MM.1S (cell line): ENCODE measurements at regions not wholly inside any gene's neighbourhood (a gene's known extent, or its start where the extent isn't known, plus 50 kb on each side); places are given as distances from the start of the nearest gene placed in this dataset.

Source experiments
- CTCF ChIP-seq: fragments of 300-600 bp; sonication (generic); IDR thresholded peaks from 2 replicates; pipeline ENCODE4 v1.5.1; 2016; ENCODE audit warnings: antibody characterized with exemption, low read length, mixed read lengths
- EZH2phosphoT487 ChIP-seq: fragments of 300-600 bp; sonication (generic); IDR thresholded peaks from 2 replicates; pipeline ENCODE4 v1.6.1; 2018; ENCODE audit warnings: antibody characterized with exemption, low read length

- no peak for TF ChIP-seq CTCF
- no peak for TF ChIP-seq EZH2phosphoT487
Observed at GRCh38 chr6:137964876-137965275, 97.8 kb downstream of the TNFAIP3 start.
